Fibroblast of the aortic adventitia (primary cell): ENCODE measurements at regions not wholly inside any gene's neighbourhood (a gene's known extent, or its start where the extent isn't known, plus 50 kb on each side); places are given as distances from the start of the nearest gene placed in this dataset.

Source experiments
- DNase-seq: peaks from one replicate; pipeline ENCODE4 v3.0.0-alpha.2; 2010; ENCODE audit warnings: low read depth
- H3K4me3 ChIP-seq: 2 replicates; pipeline ENCODE4 v1.5.1; 2011; ENCODE audit warnings: low read depth, mild to moderate bottlenecking, control low read depth, low read length, moderate library complexity
- CTCF ChIP-seq: IDR thresholded peaks from 2 replicates; pipeline ENCODE4 v1.5.1; 2011; ENCODE audit warnings: mild to moderate bottlenecking, low read length, control low read depth, inconsistent platforms; ENCODE audit not compliant: insufficient read depth

- peak; percentile 54 for DNase-seq
- H3K4me3 ChIP-seq = no peak overlapping the region
- no peak for TF ChIP-seq CTCF
Measured at GRCh38 chr12:19855851-19856250, 416.6 kb downstream of the AEBP2 start.

- no peak overlapping the region for H3K4me3 ChIP-seq
- no peak for TF ChIP-seq CTCF
- peak; percentile 49 for DNase-seq
Measured at GRCh38 chr12:19856389-19856788, 417.1 kb downstream of the AEBP2 start.

- no peak for DNase-seq
- TF ChIP-seq CTCF = no peak
Measured at GRCh38 chr12:19857204-19857603, 417.9 kb downstream of the AEBP2 start.

GRCh38 chr12:19867151-19867550 is 427.9 kb downstream of the AEBP2 start:
- no peak for TF ChIP-seq CTCF
- no peak overlapping the region for H3K4me3 ChIP-seq
- DNase-seq = no peak

More at GRCh38 chr12:19857204-19857603, 417.9 kb downstream of the AEBP2 start:
- no peak overlapping the region for H3K4me3 ChIP-seq

- DNase-seq = no peak
- H3K4me3 ChIP-seq = no peak overlapping the region
- no peak for TF ChIP-seq CTCF
Measured at GRCh38 chr12:19867970-19868369, 428.7 kb downstream of the AEBP2 start.

GRCh38 chr12:19869413-19869812 is 430.1 kb downstream of the AEBP2 start:
- peak; percentile 39 for DNase-seq
- no peak for TF ChIP-seq CTCF
- no peak overlapping the region for H3K4me3 ChIP-seq
